ENCODE measurements at regions not wholly inside any gene's neighbourhood (a gene's known extent, or its start where the extent isn't known, plus 50 kb on each side); places are given as distances from the start of the nearest gene placed in this dataset.

GRCh38 chr6:54515013-54515412, 206.8 kb downstream of the TINAG start:
- ATAC-seq (ENCODE audit: low FRiP score in 2 of 2) = no peak
- no peaks in the 10 kb centered on the region for H3K27me3 ChIP-seq
- no peaks in the 10 kb centered on the region for H3K4me1 ChIP-seq
- no peak for TF ChIP-seq POLR2AphosphoS5 (IDR thresholded peaks at IDR 0.05)
- TF ChIP-seq CTCF (IDR thresholded peaks at IDR 0.05) = no peak
- TF ChIP-seq EP300 (IDR thresholded peaks at IDR 0.05) = no peak
- TF ChIP-seq POLR2A (IDR thresholded peaks at IDR 0.05) = no peak
- no peaks in the 10 kb centered on the region for H3K36me3 ChIP-seq
- H3K9me3 ChIP-seq = no peaks in the 10 kb centered on the region
- 63 to 72% methylated on average over 2 of the region's 2 CpGs for WGBS, 2 donors
- DNase-seq = no peak
- no peak overlapping the region for H3K4me3 ChIP-seq
- no peak overlapping the region for H3K27ac ChIP-seq

- H3K4me1 ChIP-seq = no peaks in the 10 kb centered on the region
- no peaks in the 10 kb centered on the region for H3K27me3 ChIP-seq
- no peak for DNase-seq
- no peak for ATAC-seq (ENCODE audit: low FRiP score in 2 of 2)
- H3K4me3 ChIP-seq = no peak overlapping the region
- no peaks in the 10 kb centered on the region for H3K9me3 ChIP-seq
- WGBS, 2 donors = 53 to 74% methylated on average over 1 of the region's 1 CpG
- H3K36me3 ChIP-seq = no peaks in the 10 kb centered on the region
- TF ChIP-seq EP300 (IDR thresholded peaks at IDR 0.05) (no peak), POLR2AphosphoS5 (IDR thresholded peaks at IDR 0.05) (no peak)
- no peak overlapping the region for H3K27ac ChIP-seq
These were observed 207.5 kb downstream of the TINAG start for GRCh38 chr6:54515713-54516112.

GRCh38 chr6:54516321-54516720, 208.1 kb downstream of the TINAG start:
- H3K4me1 ChIP-seq = no peaks in the 10 kb centered on the region
- no peaks in the 10 kb centered on the region for H3K9me3 ChIP-seq
- 60 to 63% methylated on average over 1 of the region's 1 CpG for WGBS, 2 donors
- TF ChIP-seq POLR2A (IDR thresholded peaks at IDR 0.05) = no peak
- no peak for TF ChIP-seq POLR2AphosphoS5 (IDR thresholded peaks at IDR 0.05)
- no peak for TF ChIP-seq EP300 (IDR thresholded peaks at IDR 0.05)
- no peak for TF ChIP-seq CTCF (IDR thresholded peaks at IDR 0.05)
- H3K4me3 ChIP-seq = no peak overlapping the region
- no peak for ATAC-seq (ENCODE audit: low FRiP score in 2 of 2)
- H3K27me3 ChIP-seq = no peaks in the 10 kb centered on the region
- no peak for DNase-seq
- no peaks in the 10 kb centered on the region for H3K36me3 ChIP-seq
- H3K27ac ChIP-seq = no peak overlapping the region

- ATAC-seq (ENCODE audit: low FRiP score in 2 of 2) (no peak), DNase-seq (no peak)
- TF ChIP-seq POLR2A (IDR thresholded peaks at IDR 0.05) (no peak), EP300 (IDR thresholded peaks at IDR 0.05) (no peak), POLR2AphosphoS5 (IDR thresholded peaks at IDR 0.05) (no peak), CTCF (IDR thresholded peaks at IDR 0.05) (no peak)
- H3K9me3 ChIP-seq = no peaks in the 10 kb centered on the region
- no peaks in the 10 kb centered on the region for H3K4me1 ChIP-seq
- H3K27ac ChIP-seq = no peak overlapping the region
- no peaks in the 10 kb centered on the region for H3K27me3 ChIP-seq
- H3K36me3 ChIP-seq = no peaks in the 10 kb centered on the region
- no peak overlapping the region for H3K4me3 ChIP-seq
- WGBS, 2 donors = 85 to 86% methylated on average over 3 of the region's 3 CpGs
These were observed 210.9 kb downstream of the TINAG start for GRCh38 chr6:54519161-54519560.

- no peaks in the 10 kb centered on the region for H3K36me3 ChIP-seq
- TF ChIP-seq POLR2AphosphoS5 (IDR thresholded peaks at IDR 0.05) = no peak
- TF ChIP-seq CTCF (IDR thresholded peaks at IDR 0.05) = no peak
- TF ChIP-seq EP300 (IDR thresholded peaks at IDR 0.05) = no peak
- no peak for TF ChIP-seq POLR2A (IDR thresholded peaks at IDR 0.05)
- no peak overlapping the region for H3K4me3 ChIP-seq
- H3K4me1 ChIP-seq = no peaks in the 10 kb centered on the region
- ATAC-seq (ENCODE audit: low FRiP score in 2 of 2) (no peak), DNase-seq (no peak)
- peaks cover 0 to 9% (median 0%) of the 10 kb centered on the region in 4 donors for H3K9me3 ChIP-seq
- WGBS, 2 donors = 66 to 74% methylated on average over 2 of the region's 2 CpGs
- no peaks in the 10 kb centered on the region for H3K27me3 ChIP-seq
- H3K27ac ChIP-seq = no peak overlapping the region
These were observed 217.5 kb downstream of the TINAG start for GRCh38 chr6:54525731-54526130.

All from upper lobe of left lung (tissue), 6 donors.